Neuronal stem cell (in vitro differentiated cells): ENCODE measurements at regions not wholly inside any gene's neighbourhood (a gene's known extent, or its start where the extent isn't known, plus 50 kb on each side); places are given as distances from the start of the nearest gene placed in this dataset.

Experiments used
- DNase-seq: peaks from one replicate; pipeline ENCODE4 v3.0.0-alpha.2; 2013; ENCODE audit warnings: low spot score
- H2AFZ ChIP-seq: one replicate; pipeline ENCODE4 v1.6.1; 2013; ENCODE audit warnings: mild to moderate bottlenecking, low read length, inconsistent platforms
- H2AK5ac ChIP-seq: 2 replicates; pipeline ENCODE4 v1.6.1; 2013; ENCODE audit warnings: low read depth, mild to moderate bottlenecking, inconsistent platforms, low read length, moderate library complexity, mixed read lengths
- H2BK120ac ChIP-seq: 2 replicates; pipeline ENCODE4 v1.6.1; 2013; ENCODE audit warnings: low read depth, mild to moderate bottlenecking, inconsistent platforms, low read length, moderate library complexity, mixed read lengths
- H2BK12ac ChIP-seq: one replicate; pipeline ENCODE4 v1.6.1; 2013; ENCODE audit warnings: low read length, inconsistent platforms
- H2BK15ac ChIP-seq: 2 replicates; pipeline ENCODE4 v1.6.1; 2013; ENCODE audit warnings: mild to moderate bottlenecking, low read length, inconsistent platforms, mixed read lengths
- H2BK5ac ChIP-seq: one replicate; pipeline ENCODE4 v1.6.1; 2013; ENCODE audit warnings: inconsistent platforms, mild to moderate bottlenecking, low read length, moderate library complexity
- H3K14ac ChIP-seq: one replicate; pipeline ENCODE4 v1.6.1; 2013; ENCODE audit warnings: low read length, inconsistent platforms
- H3K18ac ChIP-seq: 2 replicates; pipeline ENCODE4 v1.6.1; 2013; ENCODE audit warnings: low read length, inconsistent platforms
- H3K23ac ChIP-seq: 2 replicates; pipeline ENCODE4 v1.6.1; 2013; ENCODE audit warnings: low read depth, mild to moderate bottlenecking, mixed read lengths, low read length, inconsistent platforms; ENCODE audit not compliant: poor library complexity
- H3K27ac ChIP-seq: replicated peaks from 3 replicates; pipeline ENCODE4 v1.5.1; 2013; ENCODE audit warnings: low read length, inconsistent platforms
- H3K27me3 ChIP-seq, 3 experiments: 2 replicates each; pipeline ENCODE4 v1.6.1; 2013; ENCODE audit warnings: low read length in 3 of 3, mild to moderate bottlenecking in 2 of 3, inconsistent platforms in 1 of 3, low read depth in 1 of 3, mixed read lengths in 1 of 3, moderate library complexity in 1 of 3; ENCODE audit not compliant: control insufficient read depth in 3 of 3, insufficient read depth in 3 of 3
- H3K36me3 ChIP-seq, 2 donors: replicated peaks in 1 of 2; 2 replicates each; pipeline ENCODE4 v1.6.1; 2013; ENCODE audit warnings: low read length in 2 of 2; ENCODE audit not compliant: control insufficient read depth in 2 of 2, insufficient read depth in 2 of 2
- H3K4ac ChIP-seq: 2 replicates; pipeline ENCODE4 v1.6.1; 2013; ENCODE audit warnings: inconsistent platforms, mild to moderate bottlenecking, low read length, moderate library complexity
- H3K4me1 ChIP-seq, 2 donors: 1 replicate in 1 of 2; 2 replicates in 1 of 2; pipeline ENCODE4 v1.6.1; 2013; ENCODE audit warnings: low read length in 2 of 2, low read depth in 1 of 2; ENCODE audit not compliant: control insufficient read depth in 2 of 2, insufficient read depth in 1 of 2
- H3K4me2 ChIP-seq: one replicate; pipeline ENCODE4 v1.6.1; 2013; ENCODE audit warnings: mild to moderate bottlenecking, low read length, inconsistent platforms; ENCODE audit not compliant: insufficient read depth, poor library complexity, severe bottlenecking
- H3K4me3 ChIP-seq, 2 donors: 2 replicates each; pipeline ENCODE4 v1.5.1; 2013; ENCODE audit warnings: low read length in 2 of 2, mild to moderate bottlenecking in 2 of 2, inconsistent platforms in 1 of 2, moderate library complexity in 1 of 2
- H3K79me1 ChIP-seq: one replicate; pipeline ENCODE4 v1.6.1; 2013; ENCODE audit warnings: low read depth, mild to moderate bottlenecking, inconsistent platforms, low read length, moderate library complexity
- H3K9ac ChIP-seq: one replicate; pipeline ENCODE4 v1.6.1; 2013; ENCODE audit warnings: mild to moderate bottlenecking, low read depth, low read length, inconsistent platforms; ENCODE audit not compliant: poor library complexity
- H3K9me3 ChIP-seq, 2 donors: replicated peaks in 1 of 2; 2 replicates each; pipeline versions ENCODE3 to v1.6.1; 2013; ENCODE audit warnings: low read length in 2 of 2, mild to moderate bottlenecking in 2 of 2, inconsistent platforms in 1 of 2, low read depth in 1 of 2, mixed read lengths in 1 of 2, moderate library complexity in 1 of 2; ENCODE audit not compliant: control insufficient read depth in 2 of 2, insufficient read depth in 1 of 2
- H4K8ac ChIP-seq: one replicate; pipeline ENCODE4 v1.6.1; 2013; ENCODE audit warnings: low read depth, mild to moderate bottlenecking, inconsistent platforms, low read length, moderate library complexity
- H4K91ac ChIP-seq: one replicate; pipeline ENCODE4 v1.6.1; 2013; ENCODE audit warnings: low read length, low read depth, mild to moderate bottlenecking, inconsistent platforms; ENCODE audit not compliant: poor library complexity
- WGBS, 2 donors: extraction: QIAGEN DNeasy Blood & Tissue Kit; methylation state at CpG; one replicate each; pipeline ENCODE4 v1.1.7; 2013; ENCODE audit warnings: missing lambda C conversion rate in 2 of 2, mixed read lengths in 1 of 2; ENCODE audit not compliant: insufficient read length in 2 of 2, insufficient replicate concordance in 1 of 2; ENCODE audit errors: extremely low coverage in 2 of 2; 5-methylcytosine and 5-hydroxymethylcytosine counted together

DNA sequence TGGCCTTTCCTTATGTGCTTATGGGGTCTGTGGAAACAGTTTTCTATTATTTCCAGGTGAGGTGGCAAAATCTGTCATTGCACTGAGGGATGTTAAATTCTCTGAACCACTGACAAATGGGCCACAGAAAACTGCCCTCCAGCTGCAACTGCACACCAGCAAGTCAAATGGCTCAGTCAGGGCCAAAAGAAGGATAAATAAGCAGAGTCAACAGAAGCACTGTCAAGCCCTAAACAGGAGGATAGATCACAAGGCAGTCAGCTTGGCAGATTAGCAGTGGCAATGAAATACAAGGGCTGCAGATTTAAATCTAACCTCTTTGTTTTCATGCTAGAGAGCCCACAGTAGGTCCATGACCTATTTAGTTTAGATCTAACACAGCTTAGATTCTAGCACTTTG, 435.6 kb downstream of the ETS1 start:
- no peak overlapping the region for H3K23ac ChIP-seq
- no peak for DNase-seq
- no peak overlapping the region for H2AFZ ChIP-seq
- no peak overlapping the region for H3K4me2 ChIP-seq
- peaks cover 5 to 6% of the 10 kb centered on the region in 2 donors for H3K4me1 ChIP-seq
- no peak overlapping the region for H2AK5ac ChIP-seq
- H3K27ac ChIP-seq, result no peak overlapping the region
- H3K18ac ChIP-seq, result no peak overlapping the region
- no peak overlapping the region for H4K8ac ChIP-seq
- no peak overlapping the region for H3K9ac ChIP-seq
- H3K36me3 ChIP-seq, result no peaks in the 10 kb centered on the region
- no peak overlapping the region for H2BK120ac ChIP-seq
- no peak overlapping the region for H3K4ac ChIP-seq
- H3K9me3 ChIP-seq, result no peaks in the 10 kb centered on the region
- H3K14ac ChIP-seq, result no peak overlapping the region
- H3K27me3 ChIP-seq, result no peaks in the 10 kb centered on the region
- no peak overlapping the region for H4K91ac ChIP-seq
- no peak overlapping the region for H2BK15ac ChIP-seq
- H2BK12ac ChIP-seq, result no peak overlapping the region
- H2BK5ac ChIP-seq, result no peak overlapping the region
- H3K79me1 ChIP-seq, result no peaks in the 10 kb centered on the region
- H3K4me3 ChIP-seq, result no peak overlapping the region

DNA sequence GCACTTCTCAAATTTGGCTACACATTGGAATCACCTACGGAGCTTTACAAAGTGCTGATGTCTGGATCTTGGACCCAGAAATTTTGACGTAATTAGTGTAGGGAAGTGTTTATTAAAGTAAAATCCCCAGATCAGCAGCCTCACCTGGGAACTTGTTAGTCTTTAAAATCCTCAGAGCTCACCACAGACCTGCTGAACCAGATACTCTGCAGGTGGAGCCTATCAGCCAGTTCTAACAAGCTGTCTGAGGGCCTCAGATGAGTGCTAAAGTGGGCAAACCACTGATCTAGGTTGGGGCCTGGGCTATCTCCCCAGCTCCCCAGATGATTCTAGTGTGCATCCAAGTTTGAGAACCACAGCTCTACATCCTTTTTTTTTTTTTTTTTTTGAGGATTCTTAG, 436.0 kb downstream of the ETS1 start:
- Histone ChIP-seq H3K27me3 (no peaks in the 10 kb centered on the region), H3K4me2 (no peak overlapping the region), H3K9me3 (no peaks in the 10 kb centered on the region), H3K4ac (no peak overlapping the region), H2BK15ac (no peak overlapping the region), H3K23ac (no peak overlapping the region), H3K9ac (no peak overlapping the region), H3K14ac (no peak overlapping the region), H2AFZ (no peak overlapping the region), H2BK120ac (no peak overlapping the region), H3K18ac (no peak overlapping the region), H3K36me3 (no peaks in the 10 kb centered on the region), H2BK5ac (no peak overlapping the region), H3K4me3 (no peak overlapping the region), H3K4me1 (peaks cover 4 to 5% of the 10 kb centered on the region in 2 donors), H4K91ac (no peak overlapping the region), H3K79me1 (no peaks in the 10 kb centered on the region), H2AK5ac (no peak overlapping the region), H4K8ac (no peak overlapping the region), H2BK12ac (no peak overlapping the region), H3K27ac (no peak overlapping the region)
- no CpG with 5 or more reads among the region's 2 CpGs for WGBS, 2 donors
- DNase-seq, result no peak

DNA sequence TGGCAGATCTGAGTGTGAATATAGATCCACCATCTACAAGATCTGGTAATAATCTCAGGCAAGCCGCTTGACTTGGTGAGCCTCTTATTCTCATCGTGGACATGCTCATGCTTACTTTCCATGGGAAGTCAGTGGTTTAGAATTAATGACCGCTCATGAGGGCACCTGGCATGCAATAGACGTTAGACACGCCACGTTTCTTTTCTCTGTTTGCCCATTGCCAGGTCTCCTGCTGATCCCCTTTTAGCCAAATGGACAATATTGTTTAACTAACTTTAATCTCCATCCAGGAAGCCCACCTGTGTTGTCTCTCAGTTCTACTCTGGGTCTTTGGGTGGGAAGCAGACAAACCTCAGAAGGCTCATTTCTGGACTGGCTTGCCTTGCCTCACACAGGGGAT, 439.1 kb downstream of the ETS1 start:
- no peak overlapping the region for H2AK5ac ChIP-seq
- no peak overlapping the region for H2AFZ ChIP-seq
- no peak overlapping the region for H2BK15ac ChIP-seq
- H3K27me3 ChIP-seq, result no peaks in the 10 kb centered on the region
- no peak overlapping the region for H3K4me3 ChIP-seq
- no peak overlapping the region for H4K91ac ChIP-seq
- H4K8ac ChIP-seq, result no peak overlapping the region
- no peak overlapping the region for H3K9ac ChIP-seq
- H3K27ac ChIP-seq, result no peak overlapping the region
- H3K9me3 ChIP-seq, result no peaks in the 10 kb centered on the region
- no peak overlapping the region for H3K14ac ChIP-seq
- H3K4me2 ChIP-seq, result no peak overlapping the region
- H2BK12ac ChIP-seq, result no peak overlapping the region
- no peaks in the 10 kb centered on the region for H3K36me3 ChIP-seq
- no peak for DNase-seq
- H3K4me1 ChIP-seq, result no peaks in the 10 kb centered on the region
- no peak overlapping the region for H3K18ac ChIP-seq
- no CpG with 5 or more reads among the region's 6 CpGs for WGBS, 2 donors
- H3K79me1 ChIP-seq, result no peaks in the 10 kb centered on the region
- no peak overlapping the region for H3K23ac ChIP-seq
- no peak overlapping the region for H3K4ac ChIP-seq
- H2BK5ac ChIP-seq, result no peak overlapping the region
- H2BK120ac ChIP-seq, result no peak overlapping the region

DNA sequence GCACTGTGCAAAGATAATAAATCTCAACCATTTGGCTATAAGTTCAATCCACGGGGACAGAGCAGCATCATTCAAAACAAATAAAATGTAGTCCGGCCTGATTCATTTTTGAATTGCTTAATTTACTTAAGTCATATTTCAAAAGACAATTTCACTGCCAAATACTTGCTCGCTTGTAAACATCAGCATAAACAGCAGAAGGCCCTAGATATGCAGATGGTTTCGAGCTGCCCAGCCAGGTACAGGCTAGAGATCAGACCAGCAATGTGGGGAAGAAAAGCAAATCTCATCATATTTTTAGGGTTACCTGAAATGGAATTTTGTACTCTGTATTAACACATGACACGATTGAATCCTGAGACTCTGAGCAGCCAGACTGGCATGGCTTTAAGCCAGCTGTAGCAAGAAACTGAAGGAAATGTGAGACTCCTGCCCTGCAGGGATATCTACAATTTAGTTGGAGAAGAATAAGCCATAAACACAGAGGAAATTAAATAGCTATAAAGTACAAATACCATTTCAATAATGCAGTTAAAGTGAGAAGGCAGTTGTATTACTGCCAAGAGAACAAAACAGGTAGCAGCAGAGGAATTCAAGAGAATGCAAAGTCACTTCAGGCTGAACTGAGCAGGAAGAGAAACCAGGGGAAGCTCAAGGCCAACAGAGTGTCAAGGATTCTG, 440.3 kb downstream of the ETS1 start:
- Histone ChIP-seq H3K14ac (no peak overlapping the region), H3K36me3 (no peaks in the 10 kb centered on the region), H3K23ac (no peak overlapping the region), H3K18ac (no peak overlapping the region), H3K79me1 (no peaks in the 10 kb centered on the region), H3K4ac (no peak overlapping the region), H2BK12ac (no peak overlapping the region), H3K27me3 (no peaks in the 10 kb centered on the region), H2BK5ac (no peak overlapping the region), H2BK15ac (no peak overlapping the region), H3K9me3 (no peaks in the 10 kb centered on the region), H3K4me1 (no peaks in the 10 kb centered on the region), H2AK5ac (no peak overlapping the region), H3K9ac (no peak overlapping the region), H4K91ac (no peak overlapping the region), H3K4me3 (no peak overlapping the region), H2BK120ac (no peak overlapping the region), H3K27ac (no peak overlapping the region), H2AFZ (no peak overlapping the region), H4K8ac (no peak overlapping the region), H3K4me2 (no peak overlapping the region)
- no peak for DNase-seq
- WGBS, 2 donors, result no CpG with 5 or more reads among the region's 5 CpGs
